ENCODE measurements at regions not wholly inside any gene's neighbourhood (a gene's known extent, or its start where the extent isn't known, plus 50 kb on each side); places are given as distances from the start of the nearest gene placed in this dataset.

GRCh38 chr4:137853424-137853823 is 321.1 kb upstream of the PCDH18 start:
- TF ChIP-seq SPI1 (IDR thresholded peaks at IDR 0.05; ENCODE audit: low read depth, low read length) (no peak), TAF1 (IDR thresholded peaks at IDR 0.05; ENCODE audit: low read depth, low read length) (no peak), POLR2AphosphoS5 (IDR thresholded peaks at IDR 0.05; ENCODE audit: low read depth, low read length) (no peak), POLR2A (IDR thresholded peaks at IDR 0.05; ENCODE audit: low read depth, low read length) (no peak), POU2F2 (IDR thresholded peaks at IDR 0.05; ENCODE audit: low read depth, low read length) (no peak), PAX5 (IDR thresholded peaks at IDR 0.05; ENCODE audit: insufficient read depth, low read length, severe bottlenecking) (no peak)

Measured in GM12891 (cell line).